Lung microvascular endothelial cell (primary cell): ENCODE measurements at regions not wholly inside any gene's neighbourhood (a gene's known extent, or its start where the extent isn't known, plus 50 kb on each side); places are given as distances from the start of the nearest gene placed in this dataset.

Experiments
- DNase-seq, 2 donors: peaks; one replicate each; pipeline versions ENCODE4 v3.0.0 to v3.0.0-alpha.2; 2010; ENCODE audit warnings: low read depth in 2 of 2

DNA sequence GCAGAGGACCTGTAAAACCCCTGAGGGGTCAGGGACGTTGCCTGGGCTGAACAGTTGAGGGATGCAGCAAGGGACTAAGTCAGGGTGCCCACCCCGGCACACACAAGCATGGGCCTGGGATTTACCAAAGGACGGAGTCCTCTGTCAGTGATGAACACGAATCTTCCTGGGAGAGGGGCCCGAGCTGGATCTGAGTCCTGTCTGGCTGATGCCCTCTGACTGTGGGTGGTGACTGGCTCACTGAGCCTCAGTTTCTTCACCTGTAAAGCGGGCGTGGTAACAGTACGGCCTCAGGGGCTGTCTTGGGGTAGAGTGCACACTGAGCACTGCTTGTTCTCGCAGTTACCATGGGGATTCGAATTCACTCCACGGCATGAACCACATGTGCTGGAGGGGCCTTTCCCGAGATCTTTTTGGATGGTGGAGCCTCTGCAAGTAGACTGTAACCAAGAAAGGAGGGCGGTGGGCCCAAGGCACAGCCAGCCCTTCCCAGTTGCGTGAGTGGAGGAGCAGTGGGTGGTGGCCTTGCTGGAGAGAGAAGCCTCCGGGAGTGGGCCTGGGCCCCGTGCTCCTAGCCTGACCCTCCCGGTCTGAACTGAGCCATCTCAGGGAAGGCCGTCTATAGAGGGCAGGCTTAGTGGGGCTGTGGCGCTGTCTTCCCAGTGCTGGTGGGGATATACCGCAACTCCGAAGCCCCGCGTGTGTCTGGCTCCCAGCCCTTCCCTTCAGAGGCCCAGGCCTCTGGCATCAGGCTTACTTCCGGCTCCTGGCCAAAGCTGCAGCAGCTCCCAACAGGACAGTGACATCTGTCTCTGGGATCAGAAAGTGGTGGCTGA is 130.8 kb upstream of the HS6ST1 start:
- DNase-seq, result no peak

DNA sequence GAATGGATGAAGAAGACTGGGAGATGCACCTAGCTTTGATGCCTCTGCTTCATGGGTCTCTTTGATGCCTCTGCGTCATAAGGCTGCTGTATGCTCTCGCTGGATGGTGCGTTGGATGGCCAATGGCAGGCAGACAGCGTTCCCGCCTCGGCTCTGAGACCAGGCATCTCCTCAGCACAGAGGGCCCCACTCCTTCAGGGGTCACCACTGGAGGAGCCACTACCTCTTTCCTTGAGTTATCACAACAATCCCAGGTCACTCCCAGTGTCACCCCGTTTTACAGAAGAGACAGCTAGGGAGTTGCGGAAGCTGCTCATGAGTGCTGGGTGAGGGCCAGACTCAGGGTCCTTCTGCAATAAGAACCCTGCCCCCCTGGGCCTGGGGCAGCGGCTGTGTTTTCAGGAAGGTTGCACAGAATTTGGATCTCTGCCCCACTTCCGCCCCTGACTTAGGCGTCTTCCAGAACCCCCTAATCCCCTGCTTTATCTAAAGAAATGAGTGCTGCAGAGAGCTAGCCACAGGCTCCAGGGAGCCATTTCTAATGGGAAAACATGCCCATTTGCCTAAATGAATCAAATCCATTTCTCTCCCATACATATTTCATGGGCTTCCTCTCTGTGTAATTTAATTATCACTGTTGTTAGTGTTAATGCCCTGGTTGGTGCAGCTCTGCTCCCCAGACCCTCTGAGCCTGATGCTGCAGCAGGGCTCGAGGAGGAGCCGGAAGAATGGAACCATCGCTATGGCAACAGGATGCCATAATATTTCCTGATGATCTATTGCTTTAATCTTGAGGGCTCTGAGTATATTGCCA is 131.8 kb upstream of the HS6ST1 start:
- DNase-seq, result no peak

DNA sequence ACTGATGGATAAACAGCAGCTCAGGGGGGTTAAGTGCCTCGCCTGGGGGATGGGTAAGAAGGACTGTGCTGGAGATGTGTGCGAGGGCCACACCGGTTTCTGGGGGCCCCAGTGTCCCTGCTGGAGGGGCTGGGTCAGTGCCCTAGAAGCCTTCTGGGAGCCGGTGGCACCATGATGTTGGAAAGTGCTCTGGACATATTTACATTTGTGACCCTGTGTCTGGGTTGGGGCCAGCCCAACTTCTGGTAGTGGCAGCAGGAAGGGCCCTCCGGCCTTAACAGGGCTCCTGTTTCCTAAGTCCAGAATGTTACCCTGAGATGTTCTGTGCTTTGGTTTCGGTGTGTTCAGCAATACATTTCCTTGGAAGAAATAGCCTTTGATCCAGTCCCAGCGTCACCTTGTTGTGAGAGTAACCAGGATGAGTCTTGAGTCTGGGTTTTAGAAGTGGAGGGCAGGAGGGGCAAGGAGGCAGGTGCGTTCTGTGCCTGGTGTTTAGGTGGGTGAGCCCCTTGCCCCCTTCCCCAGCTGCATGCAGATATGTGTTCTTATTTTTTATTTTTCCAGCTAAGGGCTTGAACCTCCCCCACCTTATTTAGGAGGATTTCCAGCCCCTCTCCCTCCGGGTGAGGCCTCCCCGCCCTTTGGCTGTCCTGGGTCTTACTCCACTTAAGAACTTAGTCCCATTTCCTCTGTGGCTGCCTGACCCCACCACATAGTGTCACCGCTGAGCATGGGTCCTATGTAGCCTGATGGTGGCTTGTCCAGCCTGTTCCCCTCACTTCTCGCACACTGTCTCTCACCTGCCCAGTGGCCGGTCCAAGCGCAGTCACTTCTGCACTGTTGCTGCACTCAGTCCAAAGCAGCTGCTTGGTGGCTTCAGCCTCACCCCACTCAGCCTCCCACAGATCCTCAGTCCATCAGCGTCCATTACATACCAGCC is 132.7 kb upstream of the HS6ST1 start:
- no peak for DNase-seq

DNA sequence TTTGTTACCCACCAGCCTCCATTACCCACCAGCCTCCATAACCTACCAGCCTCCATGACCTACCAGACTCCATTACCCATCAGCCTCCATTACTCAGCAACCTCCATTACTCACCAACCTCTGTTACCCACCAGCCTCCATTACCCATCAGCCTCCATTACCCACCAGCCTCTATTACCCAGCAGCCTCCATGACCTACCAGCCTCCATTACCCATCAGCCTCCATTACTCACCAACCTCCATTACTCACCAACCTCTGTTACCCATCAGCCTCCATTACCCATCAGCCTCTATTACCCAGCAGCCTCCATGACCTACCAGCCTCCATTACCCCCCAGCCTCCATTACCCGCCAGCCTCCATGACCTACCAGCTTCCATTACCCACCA is 133.3 kb upstream of the HS6ST1 start:
- DNase-seq, result no peak

DNA sequence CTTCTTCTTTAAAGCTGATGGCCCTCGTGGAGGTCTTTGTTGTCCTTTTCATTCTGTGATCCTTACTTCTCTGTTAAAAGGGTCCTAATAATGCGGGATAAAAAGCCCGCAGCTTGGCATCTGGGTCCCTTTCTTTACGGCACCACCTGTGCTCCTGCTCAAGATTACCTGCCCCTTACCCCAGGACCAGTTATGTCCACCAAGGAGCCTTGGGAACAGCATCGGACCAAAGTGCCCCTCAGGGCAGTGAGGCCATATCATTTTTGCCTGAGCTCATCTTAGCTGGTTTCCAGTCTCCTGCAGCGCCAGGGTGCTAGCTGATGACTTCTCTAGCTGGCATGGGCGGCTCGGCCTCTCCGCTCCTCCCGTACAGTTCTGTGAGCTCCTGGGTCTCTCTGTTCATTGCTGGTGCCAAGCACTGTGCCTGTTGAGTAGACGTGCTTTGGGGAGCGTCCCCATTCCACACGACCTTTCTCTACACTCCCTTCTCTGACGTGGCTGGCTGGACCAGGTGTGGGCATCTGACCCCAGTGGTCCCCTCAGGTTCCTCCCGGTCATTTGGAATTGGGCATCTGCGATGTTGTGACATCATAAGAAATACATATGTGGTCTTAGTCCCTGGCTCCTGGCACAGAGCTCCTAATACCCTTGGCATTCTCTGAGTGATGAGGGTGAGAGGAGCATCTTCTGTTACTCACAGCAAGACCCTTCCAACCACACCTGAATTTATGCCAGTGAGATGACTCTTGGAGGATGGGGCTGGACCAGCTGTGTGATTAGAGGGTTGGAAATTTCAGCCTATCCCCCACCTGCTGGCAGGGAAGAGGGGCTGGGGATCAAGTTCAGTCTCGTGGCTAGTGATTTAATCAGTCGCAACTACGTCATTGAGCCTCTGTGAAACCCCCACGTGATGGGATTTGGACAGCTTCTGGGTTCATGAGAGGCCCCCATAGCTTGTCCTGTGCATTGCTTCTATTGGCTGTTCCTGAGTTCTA is 134.2 kb upstream of the HS6ST1 start:
- no peak for DNase-seq

DNA sequence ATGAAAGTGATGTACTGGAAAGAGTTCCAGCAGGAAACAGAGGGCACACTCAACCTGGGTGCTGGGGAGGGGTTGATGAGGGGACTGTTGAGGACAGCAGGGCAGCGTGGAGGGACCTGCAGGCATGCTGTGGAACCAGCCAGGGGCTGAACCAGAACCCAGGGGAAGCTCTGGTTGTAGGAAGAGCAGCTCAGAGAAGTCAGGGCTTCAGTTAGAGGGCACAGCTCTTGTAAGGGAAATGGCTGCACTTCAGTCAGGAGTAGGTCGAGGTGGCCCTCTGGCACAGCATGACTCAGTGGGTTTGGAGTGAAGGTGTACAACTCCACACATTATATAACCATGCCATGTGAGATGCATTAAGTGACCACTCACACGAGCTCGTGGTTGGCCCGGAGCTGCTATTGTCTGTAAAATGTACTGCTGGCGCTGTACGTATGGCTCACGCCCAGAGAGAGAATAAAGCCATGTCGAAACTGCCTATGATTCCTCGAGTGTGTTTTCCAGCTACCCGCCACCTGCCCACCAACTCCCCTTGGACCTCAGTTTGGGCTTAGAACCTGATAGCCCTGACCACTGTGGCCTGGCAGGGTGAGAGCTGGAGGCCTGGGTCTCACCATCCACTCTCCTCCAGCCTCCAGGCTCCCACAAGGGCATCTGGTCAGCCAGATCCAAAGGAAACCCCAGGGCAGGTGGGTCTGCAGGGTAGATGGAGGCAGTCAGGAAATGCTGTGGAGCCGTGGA is 136.5 kb upstream of the HS6ST1 start:
- DNase-seq, result no peak

DNA sequence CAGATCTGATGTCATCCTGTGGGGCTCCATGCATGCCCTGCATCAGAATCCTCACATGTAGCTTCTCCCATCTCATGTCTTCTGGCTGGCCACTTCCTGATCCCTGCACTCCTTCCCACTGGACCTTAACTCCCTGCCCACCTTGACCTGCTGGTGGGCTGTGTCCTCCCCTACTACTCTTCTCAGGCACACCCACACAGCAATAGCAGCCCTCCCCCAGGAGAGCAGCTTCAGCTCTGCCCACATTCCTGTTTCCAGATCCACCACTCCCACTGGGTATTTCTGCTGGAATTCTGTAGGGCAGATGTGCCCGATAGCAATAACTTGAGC is 137.0 kb upstream of the HS6ST1 start:
- no peak for DNase-seq

DNA sequence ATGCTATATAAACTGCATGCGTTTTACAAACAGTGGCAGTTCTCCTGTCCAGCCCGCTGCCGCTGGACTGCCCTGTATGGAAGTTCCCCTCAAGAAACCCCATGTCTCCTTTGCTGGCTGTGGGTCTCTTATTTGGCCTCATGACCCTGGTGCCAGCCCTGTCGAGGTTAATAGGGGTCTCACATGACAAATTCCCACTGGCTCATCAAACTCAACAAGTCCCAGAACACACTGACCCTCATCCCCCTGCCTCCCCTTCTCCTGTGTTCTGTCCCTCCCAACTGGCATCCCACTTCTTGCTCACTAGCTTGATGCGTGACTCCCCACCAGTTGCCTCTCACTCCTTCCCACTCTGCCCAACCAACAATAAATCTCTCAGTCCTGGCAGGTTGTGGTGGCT is 137.6 kb upstream of the HS6ST1 start:
- DNase-seq, result no peak

DNA sequence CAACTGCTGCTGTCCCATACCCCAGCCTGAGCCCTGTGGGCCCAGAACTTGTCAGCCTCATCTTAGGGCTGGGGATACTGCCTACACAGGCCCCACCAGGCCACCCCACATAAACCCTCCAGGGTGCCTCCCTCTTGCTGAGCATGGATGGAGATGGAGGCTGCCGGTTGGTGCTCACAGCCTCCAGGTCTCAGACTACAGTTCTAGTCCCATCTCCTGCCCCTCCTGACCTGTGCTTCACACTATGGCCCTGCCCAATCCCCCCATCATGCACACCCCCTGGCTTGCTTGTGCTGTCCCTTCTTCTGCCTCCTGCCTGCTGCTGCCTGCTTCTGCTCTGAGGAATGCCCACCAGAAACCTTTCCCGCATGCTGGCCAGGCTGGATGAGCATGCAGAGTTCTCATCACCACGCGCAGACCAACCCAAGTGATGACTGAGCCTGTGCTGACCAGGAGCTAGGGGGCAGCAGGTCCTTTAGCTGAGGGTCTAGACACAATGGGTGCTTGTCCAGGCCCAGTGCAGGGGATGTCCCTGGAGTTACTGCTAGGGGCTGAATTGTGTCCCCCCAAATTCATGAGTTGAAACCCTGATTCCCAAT is 138.4 kb upstream of the HS6ST1 start:
- DNase-seq, result no peak

DNA sequence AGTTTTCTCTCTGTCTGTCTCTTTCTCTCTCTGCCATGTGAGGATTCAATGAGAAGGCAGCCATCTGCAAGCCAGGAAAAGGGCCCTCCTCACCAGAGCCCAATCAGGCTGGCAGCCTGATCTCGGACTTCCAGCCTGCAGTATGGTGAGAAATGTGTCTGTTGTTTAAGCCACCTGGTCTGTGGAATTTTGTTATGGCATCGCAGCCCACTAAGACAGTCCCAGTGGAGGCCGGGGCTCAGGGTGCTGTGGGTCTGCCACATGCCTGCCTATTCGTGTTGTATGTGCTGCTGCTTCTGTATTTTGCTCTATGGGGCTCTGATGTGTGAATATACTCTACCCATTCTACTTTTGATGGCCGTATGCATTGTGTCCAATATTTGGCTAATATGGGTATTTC is 139.0 kb upstream of the HS6ST1 start:
- no peak for DNase-seq

DNA sequence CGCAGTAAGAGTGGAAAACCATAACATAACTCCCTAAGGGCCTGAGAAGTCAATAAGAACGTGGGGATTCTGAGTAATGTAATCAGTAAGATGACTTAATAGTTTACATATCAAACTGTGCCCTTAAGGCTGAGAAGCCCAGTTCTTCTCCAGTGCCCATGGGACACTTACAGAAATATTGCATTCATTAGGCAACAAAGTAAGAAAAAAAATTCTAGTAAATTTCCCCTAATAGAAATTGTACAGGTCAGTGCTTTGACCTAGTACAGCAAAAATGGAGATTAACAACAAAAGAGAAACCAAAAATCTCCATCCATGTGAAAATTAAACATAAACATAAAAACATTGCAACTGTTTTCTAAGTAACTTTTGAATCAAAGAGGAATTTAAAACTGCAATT is 139.8 kb upstream of the HS6ST1 start:
- no peak for DNase-seq

DNA sequence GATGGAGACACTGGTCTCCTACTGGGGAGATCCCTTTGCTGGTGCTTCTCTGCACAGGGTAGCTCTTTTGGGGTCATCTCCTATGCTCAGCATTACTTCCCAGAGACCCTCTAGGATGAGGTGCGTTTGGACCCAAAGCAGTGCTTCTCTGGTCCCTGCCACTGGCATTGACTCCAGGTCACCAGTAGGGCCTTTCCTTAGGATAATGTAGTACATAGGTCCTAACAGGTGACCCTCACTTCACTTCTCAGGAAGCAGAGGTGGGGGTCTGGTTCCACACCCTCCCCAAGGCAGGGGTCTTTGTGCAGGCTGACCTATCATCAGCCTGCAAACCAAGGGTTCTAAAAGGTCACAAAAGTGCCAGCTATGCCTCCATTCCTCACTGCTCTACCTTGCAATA is 145.8 kb upstream of the HS6ST1 start:
- no peak for DNase-seq

DNA sequence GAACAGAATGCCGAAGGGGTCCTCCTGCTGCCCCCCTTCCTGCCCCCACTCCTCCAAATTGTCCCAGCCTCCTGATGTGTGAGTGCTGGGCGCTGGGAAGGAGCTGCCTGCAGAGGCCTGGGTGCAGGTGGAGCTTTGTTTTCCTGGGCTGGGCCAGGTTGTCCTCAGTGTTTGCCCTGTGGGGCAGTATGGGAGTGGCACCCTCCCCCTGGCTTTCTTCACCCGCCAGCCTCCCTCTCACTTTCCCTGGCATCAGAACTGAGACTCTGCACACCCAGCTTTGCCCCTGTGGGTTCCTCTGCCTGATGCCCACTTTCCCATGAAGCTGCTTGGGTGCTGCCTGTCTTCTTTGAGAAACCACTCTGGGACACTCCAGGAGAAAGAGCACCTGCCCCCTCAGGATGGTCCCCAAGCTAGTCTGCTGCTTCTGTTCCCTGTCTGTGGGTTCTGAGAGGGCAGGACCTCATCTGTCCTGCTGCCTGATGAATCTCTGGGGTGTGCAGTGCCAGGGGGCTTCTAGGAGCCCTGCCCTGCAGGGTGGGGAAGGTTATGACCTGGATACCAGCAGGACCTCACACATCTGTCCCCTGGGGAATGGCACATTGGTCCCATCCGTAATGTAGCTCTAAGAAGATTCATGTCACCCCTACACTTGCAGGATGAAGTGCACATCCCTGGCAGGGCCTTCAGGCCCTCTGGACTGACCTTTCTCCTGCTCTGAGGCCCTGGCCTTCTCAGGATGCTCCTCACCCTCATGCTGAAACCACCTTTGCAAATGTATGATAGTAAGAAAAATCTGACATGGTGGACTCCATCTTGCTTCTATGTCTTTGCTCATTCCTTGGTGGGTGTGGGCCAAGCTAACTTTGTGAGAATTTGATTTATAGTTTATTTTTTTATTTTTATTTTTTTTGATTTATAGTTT is 146.8 kb upstream of the HS6ST1 start:
- no peak for DNase-seq

DNA sequence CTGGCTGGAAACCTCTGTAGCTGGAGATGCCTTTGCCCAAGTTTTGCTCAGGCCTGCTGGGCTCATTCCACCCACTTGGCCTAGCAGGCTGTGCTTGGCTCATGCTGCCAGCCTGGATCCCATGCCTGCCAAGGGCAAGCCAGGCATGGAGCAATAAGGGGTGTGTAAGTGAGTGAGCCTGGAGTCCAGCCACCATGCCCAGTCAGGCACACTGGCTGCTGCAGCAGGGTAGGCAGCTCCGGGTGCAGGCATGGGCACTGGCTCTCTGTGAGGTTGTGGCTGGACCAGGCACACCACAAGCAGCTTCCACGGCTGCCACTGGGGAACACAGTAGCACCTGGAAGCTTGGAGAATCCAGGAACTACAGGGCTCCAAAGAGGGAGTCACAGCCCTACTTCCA is 147.7 kb upstream of the HS6ST1 start:
- no peak for DNase-seq

DNA sequence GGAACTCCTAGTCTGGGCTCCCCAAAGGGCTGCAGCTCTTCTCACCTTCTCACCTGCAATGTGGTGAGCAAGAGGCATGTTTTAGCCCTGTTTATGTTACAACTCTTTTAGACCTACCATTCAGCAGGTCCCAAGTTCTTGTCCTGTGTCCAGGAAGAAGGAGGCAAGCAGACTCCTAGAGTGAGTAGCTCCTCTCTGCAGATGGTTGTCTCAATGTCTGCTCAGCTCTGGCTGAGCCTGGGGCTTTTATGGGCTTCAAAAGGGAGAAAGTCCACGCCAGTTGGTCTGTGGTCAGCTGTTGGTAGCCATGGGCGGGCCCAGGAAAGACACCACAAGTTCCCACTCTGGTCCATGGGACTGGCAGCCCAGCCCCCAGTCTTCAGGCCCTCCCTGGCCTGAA is 148.1 kb upstream of the HS6ST1 start:
- DNase-seq, result no peak

DNA sequence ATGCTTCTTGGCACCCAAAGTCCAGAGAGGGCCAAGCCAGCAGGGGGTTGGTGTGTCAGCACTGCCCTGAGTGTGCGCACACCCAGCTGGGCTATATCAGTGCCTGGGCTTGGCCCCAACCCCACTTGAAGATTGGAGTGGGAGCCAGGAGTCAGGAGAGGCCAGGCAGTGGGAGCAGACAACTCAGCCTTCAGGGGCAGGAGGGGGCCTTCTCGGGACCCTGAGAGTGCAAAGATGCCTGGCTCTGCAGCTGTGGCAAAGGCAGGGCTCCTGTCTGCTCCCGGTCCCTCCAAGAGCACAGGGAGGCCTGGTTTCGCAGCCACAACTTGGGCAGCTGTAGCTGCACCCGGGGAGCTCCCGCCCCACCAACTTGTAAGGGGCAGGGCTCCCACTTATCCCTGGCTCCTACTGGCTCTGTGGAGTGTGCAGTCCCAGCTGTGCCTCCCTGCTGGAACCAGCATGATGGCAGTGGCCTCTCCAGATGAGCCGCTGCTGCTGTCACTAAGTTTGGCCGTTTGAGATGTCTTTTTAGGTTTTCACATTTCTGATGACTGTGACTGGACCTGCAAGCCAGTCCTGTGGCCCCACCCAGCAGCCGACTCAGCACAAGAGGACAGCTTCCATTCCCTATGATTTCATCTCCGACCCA is 148.8 kb upstream of the HS6ST1 start:
- no peak for DNase-seq

DNA sequence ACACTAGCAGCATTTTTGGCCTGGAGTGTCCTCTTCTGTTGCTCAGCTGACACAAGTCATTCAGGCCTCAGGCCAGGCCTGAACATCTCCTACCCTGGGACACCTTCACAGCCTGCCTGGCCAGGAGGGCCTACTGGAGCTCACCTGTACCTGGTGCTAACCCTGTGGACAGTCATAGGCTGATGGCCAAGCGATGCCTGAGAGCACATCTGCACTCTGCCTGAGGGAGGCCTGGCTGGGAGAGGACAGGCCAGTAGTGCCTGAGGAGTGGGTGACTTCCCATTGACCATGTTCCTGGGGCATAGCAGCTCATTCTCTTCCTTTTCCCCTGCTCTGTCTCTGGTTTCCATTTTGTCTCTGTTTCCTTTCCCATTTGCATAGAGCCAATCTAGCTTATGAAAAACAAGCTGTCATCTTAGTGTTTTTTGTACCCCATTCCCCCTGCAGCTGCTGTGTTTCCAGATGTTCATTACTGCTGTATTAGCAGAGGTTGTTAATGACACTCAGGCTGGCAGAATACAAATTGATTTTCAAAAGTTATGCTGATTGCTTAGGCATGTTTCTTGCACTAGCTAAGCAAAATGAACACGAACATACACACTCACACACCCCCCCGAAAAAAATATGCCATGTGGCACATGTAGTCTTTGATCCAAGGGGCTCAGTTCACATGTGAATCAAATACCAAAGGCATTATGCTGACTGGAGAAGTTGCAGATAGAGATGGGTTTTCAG is 149.7 kb upstream of the HS6ST1 start:
- no peak for DNase-seq
